Fibroblast of villous mesenchyme (primary cell): ENCODE measurements at regions not wholly inside any gene's neighbourhood (a gene's known extent, or its start where the extent isn't known, plus 50 kb on each side); places are given as distances from the start of the nearest gene placed in this dataset.

ENCODE experiments used
- DNase-seq: peaks from one replicate; pipeline ENCODE4 v3.0.0-alpha.2; 2010; ENCODE audit warnings: low read depth
- H3K4me3 ChIP-seq: 2 replicates; pipeline ENCODE4 v1.5.1; 2011; ENCODE audit warnings: low read depth, mild to moderate bottlenecking, low read length
- TF ChIP-seq, protein P1 (sequence below): IDR thresholded peaks from 2 replicates; pipeline ENCODE4 v1.5.1; 2012; ENCODE audit warnings: low read depth, mild to moderate bottlenecking, low read length; ENCODE audit not compliant: insufficient read depth

DNA sequence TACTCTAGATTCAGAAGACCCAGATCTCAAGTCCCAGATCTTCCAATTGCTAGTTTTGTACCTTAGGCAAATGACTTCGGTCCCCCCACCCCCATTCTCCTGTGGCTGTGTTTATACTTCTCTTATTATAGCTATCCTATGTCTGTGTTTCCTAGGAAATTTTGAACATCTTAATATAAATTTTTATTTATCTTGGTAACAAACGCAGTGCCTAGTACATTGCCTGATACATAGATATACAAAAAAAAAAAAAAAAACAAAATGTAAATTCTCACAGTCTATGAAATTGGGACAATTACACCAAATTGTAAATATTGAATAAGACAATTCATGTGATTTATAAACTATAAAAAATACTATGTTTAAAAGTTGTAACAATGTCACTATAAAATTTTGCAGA is 84.1 kb upstream of the SLC44A3 start:
- DNase-seq: no peak
- H3K4me3 ChIP-seq: no peak overlapping the region
- TF ChIP-seq, protein P1, sequence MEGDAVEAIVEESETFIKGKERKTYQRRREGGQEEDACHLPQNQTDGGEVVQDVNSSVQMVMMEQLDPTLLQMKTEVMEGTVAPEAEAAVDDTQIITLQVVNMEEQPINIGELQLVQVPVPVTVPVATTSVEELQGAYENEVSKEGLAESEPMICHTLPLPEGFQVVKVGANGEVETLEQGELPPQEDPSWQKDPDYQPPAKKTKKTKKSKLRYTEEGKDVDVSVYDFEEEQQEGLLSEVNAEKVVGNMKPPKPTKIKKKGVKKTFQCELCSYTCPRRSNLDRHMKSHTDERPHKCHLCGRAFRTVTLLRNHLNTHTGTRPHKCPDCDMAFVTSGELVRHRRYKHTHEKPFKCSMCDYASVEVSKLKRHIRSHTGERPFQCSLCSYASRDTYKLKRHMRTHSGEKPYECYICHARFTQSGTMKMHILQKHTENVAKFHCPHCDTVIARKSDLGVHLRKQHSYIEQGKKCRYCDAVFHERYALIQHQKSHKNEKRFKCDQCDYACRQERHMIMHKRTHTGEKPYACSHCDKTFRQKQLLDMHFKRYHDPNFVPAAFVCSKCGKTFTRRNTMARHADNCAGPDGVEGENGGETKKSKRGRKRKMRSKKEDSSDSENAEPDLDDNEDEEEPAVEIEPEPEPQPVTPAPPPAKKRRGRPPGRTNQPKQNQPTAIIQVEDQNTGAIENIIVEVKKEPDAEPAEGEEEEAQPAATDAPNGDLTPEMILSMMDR: no peak

GRCh38 chr1:94734963-94735901 is 84.9 kb upstream of the SLC44A3 start:
- no peak overlapping the region for H3K4me3 ChIP-seq

DNA sequence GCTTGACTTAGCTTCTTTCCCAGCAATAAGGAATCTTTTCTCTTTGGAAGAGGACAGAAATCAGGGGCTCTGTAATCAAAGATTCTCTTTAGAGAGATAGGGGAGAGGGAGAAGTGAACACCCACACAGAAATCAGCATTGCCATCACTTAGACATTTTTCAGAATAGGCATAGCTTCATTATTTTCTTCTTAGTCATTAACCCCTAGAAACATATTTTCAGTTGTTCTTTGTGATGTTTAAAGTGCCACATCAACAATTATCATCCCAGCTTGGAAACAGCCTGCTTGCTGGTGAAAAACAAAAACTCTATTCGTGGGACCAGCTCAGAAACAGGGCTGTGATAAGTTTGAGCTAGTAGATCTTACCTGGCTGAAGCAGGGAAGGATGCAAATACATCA is 88.3 kb upstream of the SLC44A3 start:
- no peak overlapping the region for H3K4me3 ChIP-seq
- TF ChIP-seq, protein P1: no peak
- no peak for DNase-seq

More at GRCh38 chr1:94734963-94735901, 84.9 kb upstream of the SLC44A3 start:
- TF ChIP-seq, protein P1: no peak
- DNase-seq: peak; percentile 98

- TF ChIP-seq, protein P1: no peak
- no peak overlapping the region for H3K4me3 ChIP-seq
- no peak for DNase-seq
These were observed 89.7 kb upstream of the SLC44A3 start for GRCh38 chr1:94730450-94730849.

DNA sequence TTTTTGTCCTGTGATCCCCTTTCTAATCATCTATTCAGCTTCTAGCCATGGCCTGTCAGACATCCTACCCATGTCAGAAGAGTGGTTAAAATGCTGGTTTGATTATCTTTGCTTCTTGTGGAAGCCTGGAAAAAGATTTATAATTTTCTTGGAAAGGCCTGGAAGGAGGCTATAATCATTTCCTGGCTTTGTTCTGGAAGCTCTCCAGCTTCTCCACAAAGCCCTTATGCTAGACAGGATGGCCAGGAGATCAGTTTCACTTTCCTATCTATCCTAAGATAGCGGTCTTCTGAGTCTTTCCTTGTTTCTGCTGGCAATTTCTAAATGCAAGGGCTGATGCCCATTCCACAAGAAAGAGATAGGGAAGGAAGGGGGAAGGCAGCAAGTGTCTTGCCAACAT is 90.9 kb upstream of the SLC44A3 start:
- TF ChIP-seq, protein P1: no peak
- peak; percentile 91 for DNase-seq
- no peak overlapping the region for H3K4me3 ChIP-seq

DNA sequence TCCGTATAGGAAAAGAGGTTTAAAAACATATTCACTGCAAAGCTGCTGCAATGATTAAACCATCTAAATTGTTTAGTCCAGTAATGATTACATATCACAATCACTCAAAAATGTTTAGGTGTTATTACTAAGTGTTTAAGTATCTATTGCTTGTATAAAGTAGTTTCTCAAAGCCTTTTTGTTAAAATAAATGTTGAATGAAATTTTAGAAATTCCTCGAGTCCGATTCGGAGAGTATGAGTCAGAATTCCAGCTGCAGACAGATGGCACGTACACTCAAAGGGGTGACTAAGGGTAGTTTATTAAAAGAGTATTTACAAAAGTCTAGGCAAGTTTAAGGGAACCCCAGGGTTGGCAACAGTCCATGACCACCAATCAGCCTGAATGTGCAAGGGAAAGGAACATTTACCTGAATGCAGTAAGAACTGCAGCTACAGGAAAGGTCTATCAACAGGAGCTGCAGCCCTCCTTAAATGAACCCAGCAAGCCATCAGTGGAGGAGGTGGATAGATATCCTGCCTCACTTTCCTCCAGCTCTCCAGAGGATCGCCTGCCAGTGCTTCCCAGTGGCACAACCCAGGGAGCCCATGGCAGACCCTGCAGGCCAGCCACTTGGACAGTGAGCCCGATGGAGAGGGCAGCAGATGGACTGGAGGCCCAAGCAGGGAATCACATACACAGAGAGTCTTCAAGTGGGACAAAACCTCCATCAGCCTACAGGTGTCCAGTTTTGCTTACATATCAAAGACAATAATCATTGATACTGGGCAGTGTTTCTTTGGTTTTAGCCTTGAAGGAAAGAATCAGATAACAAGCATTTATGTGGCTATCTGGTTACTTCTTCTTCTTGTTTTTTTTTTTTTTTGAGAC is 92.1 kb upstream of the SLC44A3 start:
- DNase-seq: peak; percentile 93
- no peak overlapping the region for H3K4me3 ChIP-seq
- TF ChIP-seq, protein P1: no peak
